T-cell (primary cell): ENCODE measurements at regions not wholly inside any gene's neighbourhood (a gene's known extent, or its start where the extent isn't known, plus 50 kb on each side); places are given as distances from the start of the nearest gene placed in this dataset.

Experiments used
- ATAC-seq, 4 experiments: fragments of 200-7000 bp in 3 of 4; fragments of 150-1000 bp in 1 of 4; cut with Tn5 transposase; replicated peaks in 1 of 4; 1 replicate in 3 of 4; 2 replicates in 1 of 4; pipeline ENCODE4 v1.10.0; 2021; ENCODE audit warnings: moderate library complexity in 3 of 4, mild to moderate bottlenecking in 2 of 4, moderate number of reproducible peaks in 1 of 4
- CTCF ChIA-PET, 2 donors: fragments of 300-600 bp; sonication (Branson Sonifier 250); formaldehyde crosslinking; loops; one replicate each; lab custom pipeline; 2022; ENCODE audit warnings: antibody characterized with exemption in 2 of 2; lab: Charles Lee
- POLR2A ChIA-PET, 2 donors: fragments of 300-600 bp; sonication (Branson Sonifier 250); formaldehyde crosslinking; loops; one replicate each; lab custom pipeline; 2022; ENCODE audit warnings: antibody characterized with exemption in 2 of 2; lab: Charles Lee
- DNase-seq, 35 experiments: peaks; one replicate each; pipeline versions ENCODE4 v3.0.0 to v3.0.0-alpha.2; 2013 to 2023
- H3K27ac ChIP-seq: one replicate; pipeline ENCODE4 v1.5.1; 2013; ENCODE audit warnings: low read length
- H3K27me3 ChIP-seq, 2 experiments: replicated peaks in 1 of 2; 1 replicate in 1 of 2; 2 replicates in 1 of 2; pipeline versions ENCODE4 v1.6.1 to v1.7.0; 2013; ENCODE audit warnings: low read length in 1 of 2, mixed read lengths in 1 of 2; ENCODE audit not compliant: control insufficient read depth in 2 of 2, insufficient read depth in 2 of 2; ENCODE audit errors: extremely low read depth in 1 of 2
- H3K36me3 ChIP-seq, 2 donors: 1 replicate in 1 of 2; 2 replicates in 1 of 2; pipeline versions ENCODE4 v1.6.1 to v1.7.0; 2013; ENCODE audit warnings: low read length in 1 of 2; ENCODE audit not compliant: control insufficient read depth in 2 of 2, insufficient read depth in 1 of 2; ENCODE audit errors: extremely low read depth in 1 of 2
- H3K4me1 ChIP-seq, 2 experiments: 1 replicate in 1 of 2; 2 replicates in 1 of 2; pipeline versions ENCODE4 v1.6.1 to v1.7.0; 2013; ENCODE audit warnings: low read length in 2 of 2, mixed read lengths in 1 of 2; ENCODE audit not compliant: insufficient read depth in 2 of 2, control insufficient read depth in 1 of 2; ENCODE audit errors: extremely low read depth in 1 of 2
- H3K4me3 ChIP-seq, 2 donors: 1 replicate in 1 of 2; 2 replicates in 1 of 2; pipeline versions ENCODE4 v1.5.1 to v1.7.0; 2013; ENCODE audit warnings: mild to moderate bottlenecking in 2 of 2, low read length in 1 of 2, moderate library complexity in 1 of 2; ENCODE audit not compliant: control insufficient read depth in 1 of 2; ENCODE audit errors: extremely low read depth in 1 of 2
- H3K9me3 ChIP-seq: 2 replicates; pipeline ENCODE4 v1.7.0; 2013
- H3K27ac Mint-ChIP-seq, 2 donors: one replicate each; pipeline ENCODE4 v1.8.0; 2020 to 2021; ENCODE audit warnings: mild to moderate bottlenecking in 2 of 2, mixed read lengths in 2 of 2
- H3K27me3 Mint-ChIP-seq, 2 donors: one replicate each; pipeline ENCODE4 v1.8.0; 2021 to 2022; ENCODE audit warnings: mixed read lengths in 2 of 2
- H3K36me3 Mint-ChIP-seq: one replicate; pipeline ENCODE4 v1.8.0; 2021; ENCODE audit warnings: mixed read lengths
- H3K4me1 Mint-ChIP-seq, 3 donors: one replicate each; pipeline ENCODE4 v1.8.0; 2020 to 2022; ENCODE audit warnings: mixed read lengths in 3 of 3, mild to moderate bottlenecking in 1 of 3
- H3K4me3 Mint-ChIP-seq, 3 donors: one replicate each; pipeline ENCODE4 v1.8.0; 2020 to 2022; ENCODE audit warnings: mild to moderate bottlenecking in 3 of 3, mixed read lengths in 3 of 3, moderate library complexity in 3 of 3
- H3K9me3 Mint-ChIP-seq, 3 donors: one replicate each; pipeline ENCODE4 v1.8.0; 2020 to 2022; ENCODE audit warnings: mixed read lengths in 3 of 3
- WGBS: methylation state at CpG from one replicate; pipeline ENCODE4 v1.1.5; 2013; ENCODE audit warnings: missing lambda C conversion rate; ENCODE audit not compliant: insufficient coverage; 5-methylcytosine and 5-hydroxymethylcytosine counted together

DNA sequence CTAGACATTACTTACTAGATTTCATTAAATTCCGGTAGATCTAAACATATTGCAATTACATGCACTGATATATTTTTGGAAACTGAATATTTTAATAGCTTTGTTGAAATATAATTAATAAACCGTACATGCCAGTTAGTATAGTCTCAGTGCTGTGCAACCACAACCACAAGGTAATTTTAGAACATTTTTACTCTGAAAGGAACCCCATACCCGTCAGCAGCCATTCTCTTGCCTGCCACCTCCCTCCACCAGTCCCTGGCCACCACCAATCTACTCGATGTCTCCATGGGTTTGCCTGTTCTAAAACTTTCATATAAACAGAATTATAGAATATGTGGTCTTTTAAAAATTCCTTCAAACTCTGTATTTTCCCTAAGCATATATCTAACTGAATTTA, 293.9 kb downstream of the THBS2 start:
- no peak overlapping the region for H3K27ac Mint-ChIP-seq
- POLR2A ChIA-PET: no interaction called here
- H3K4me1 ChIP-seq: no peaks in the 10 kb centered on the region
- no CpG with 5 or more reads among the region's 4 CpGs for WGBS
- H3K27me3 ChIP-seq: peaks cover 0 to 24% of the 10 kb centered on the region in 2 experiments
- DNase-seq: no peak
- H3K4me3 Mint-ChIP-seq: no peak overlapping the region
- no peak overlapping the region for H3K4me3 ChIP-seq
- no peaks in the 10 kb centered on the region for H3K36me3 Mint-ChIP-seq
- no peak for ATAC-seq
- no peaks in the 10 kb centered on the region for H3K9me3 Mint-ChIP-seq
- no peaks in the 10 kb centered on the region for H3K4me1 Mint-ChIP-seq
- H3K36me3 ChIP-seq: no peaks in the 10 kb centered on the region
- H3K27ac ChIP-seq: no peak overlapping the region
- no peaks in the 10 kb centered on the region for H3K9me3 ChIP-seq
- CTCF ChIA-PET: no interaction called here
- peaks cover 26 to 30% of the 10 kb centered on the region in 2 donors for H3K27me3 Mint-ChIP-seq

DNA sequence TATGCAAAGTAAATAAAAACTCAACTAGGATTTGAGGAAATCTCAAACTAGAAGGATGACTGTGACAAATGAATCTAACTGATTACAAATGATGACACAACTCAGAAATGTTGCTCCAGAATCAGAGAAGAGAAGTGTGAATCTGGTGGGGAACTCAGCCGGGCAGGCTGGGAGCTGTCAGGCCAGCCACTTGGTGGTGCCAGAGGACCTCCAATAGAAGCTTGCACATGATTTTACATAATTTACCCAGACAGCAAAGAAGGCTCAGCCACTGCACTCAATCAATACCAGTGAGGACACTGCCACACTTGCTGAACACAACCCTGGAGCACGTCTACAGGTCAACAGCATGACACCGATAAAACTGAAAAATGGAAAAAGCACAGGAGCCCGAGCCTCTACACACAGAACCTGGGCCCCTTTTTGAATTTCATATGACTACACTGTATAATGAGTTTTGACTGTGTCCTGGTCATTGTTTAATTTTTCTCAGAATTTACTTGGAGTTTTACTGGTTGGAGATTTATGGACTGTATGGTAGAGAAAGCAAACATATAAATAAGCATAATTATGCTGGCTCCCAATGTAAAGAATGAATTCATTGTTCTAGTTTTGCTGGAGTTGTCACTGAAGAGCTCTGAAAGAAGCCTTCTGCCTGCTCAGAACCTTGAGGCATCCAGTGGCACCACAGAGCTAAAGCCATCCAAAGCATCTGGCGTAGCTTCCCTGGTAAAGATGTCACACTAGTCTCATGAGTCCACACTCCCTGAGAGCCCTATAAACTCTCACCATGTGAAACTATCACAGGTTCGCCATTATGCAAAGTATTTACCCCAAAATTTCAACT, 296.5 kb downstream of the THBS2 start:
- no peaks in the 10 kb centered on the region for H3K4me1 Mint-ChIP-seq
- CTCF ChIA-PET: interaction anchor here in 1 of 2 donors (0.5 to 0.8 kb wide), 2 partner anchors 256 to 697 kb away, joined by 3 to 5 read pairs; no protein-coding TSS in a partner anchor
- H3K9me3 Mint-ChIP-seq: no peaks in the 10 kb centered on the region

DNA sequence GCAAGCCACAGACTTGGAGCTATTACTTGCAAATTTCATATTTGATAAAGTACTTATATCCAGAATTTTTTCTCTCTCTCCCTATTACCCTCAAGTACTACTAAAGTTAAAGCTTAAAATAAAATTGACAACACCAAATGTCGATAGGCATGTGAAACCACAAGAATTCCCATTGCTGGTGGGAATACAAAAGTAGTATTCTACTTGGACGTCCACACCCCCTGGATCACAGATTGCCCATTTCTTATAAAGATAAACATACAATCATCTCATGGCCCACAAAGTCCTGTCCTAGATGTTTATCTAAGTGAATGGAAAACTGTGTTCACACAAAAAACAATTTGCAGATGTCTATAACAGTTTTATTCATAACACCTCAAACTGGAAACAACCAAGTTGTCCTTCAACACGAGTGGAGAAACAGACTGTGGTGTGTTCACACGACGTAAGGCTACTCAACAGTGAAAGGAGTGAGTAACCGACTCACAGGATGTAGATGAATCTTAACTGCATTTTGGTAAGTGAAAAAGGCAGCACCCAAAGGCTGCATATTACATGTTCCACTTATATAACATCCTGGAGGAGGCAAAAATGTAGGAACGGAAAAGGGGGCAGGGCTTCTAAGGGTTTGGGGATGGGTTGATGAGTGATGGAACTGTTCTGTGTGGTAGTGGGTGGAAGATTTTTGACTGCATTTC, 297.4 kb downstream of the THBS2 start:
- CTCF ChIA-PET: interaction anchor here (0.7 to 0.8 kb wide), 2 partner anchors 698 to 1542 kb away, joined by 3 read pairs; no protein-coding TSS in a partner anchor
- Histone ChIP-seq H3K36me3 (no peaks in the 10 kb centered on the region), H3K9me3 (no peaks in the 10 kb centered on the region), H3K4me3 (no peak overlapping the region), H3K27me3 (peaks cover 0 to 7% of the 10 kb centered on the region in 2 experiments), H3K27ac (no peak overlapping the region), H3K4me1 (no peaks in the 10 kb centered on the region)
- Mint-ChIP-seq H3K4me3 (no peak overlapping the region), H3K9me3 (no peaks in the 10 kb centered on the region), H3K27ac (no peak overlapping the region), H3K4me1 (no peaks in the 10 kb centered on the region), H3K36me3 (no peaks in the 10 kb centered on the region), H3K27me3 (peaks cover 27% of the 10 kb centered on the region in 2 donors)
- WGBS: no CpG with 5 or more reads among the region's 7 CpGs
- no peak for ATAC-seq
- no peak for DNase-seq
- POLR2A ChIA-PET: no interaction called here

More for the DNA sequence above, 296.5 kb downstream of the THBS2 start:
- peak in 29 of 35 experiments; percentile 11 to 59 (median 36) for DNase-seq
- whole genome bisulfite sequencing: 59% methylated on average over 4 of the region's 6 CpGs
- no peak overlapping the region for H3K27ac Mint-ChIP-seq
- peak in 2 of 4 experiments; percentile 46 to 51 for ATAC-seq
- Histone ChIP-seq H3K4me3 (no peak overlapping the region), H3K36me3 (no peaks in the 10 kb centered on the region), H3K9me3 (no peaks in the 10 kb centered on the region), H3K27me3 (peaks cover 0 to 10% of the 10 kb centered on the region in 2 experiments), H3K27ac (no peak overlapping the region), H3K4me1 (no peaks in the 10 kb centered on the region)
- no peak overlapping the region for H3K4me3 Mint-ChIP-seq
- H3K27me3 Mint-ChIP-seq: peaks cover 22 to 25% of the 10 kb centered on the region in 2 donors
- POLR2A ChIA-PET: no interaction called here
- H3K36me3 Mint-ChIP-seq: no peaks in the 10 kb centered on the region

DNA sequence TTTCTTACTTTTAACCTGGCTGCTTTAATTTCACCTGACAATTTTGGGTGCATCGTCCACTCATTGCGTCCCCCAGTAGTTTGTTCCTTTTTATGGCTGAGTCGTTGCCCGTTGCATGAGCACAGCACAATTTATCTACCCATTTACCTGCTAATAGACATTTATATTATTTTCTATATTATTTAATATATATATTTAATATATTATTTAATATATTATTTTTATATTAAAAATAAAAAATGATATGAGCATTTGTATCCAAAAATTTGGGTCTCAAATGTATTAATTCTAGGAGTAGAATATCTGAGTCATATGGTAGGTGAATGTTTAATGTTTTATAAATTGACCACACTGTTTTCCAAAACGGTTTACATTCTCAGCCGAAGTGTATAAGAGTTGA, 300.2 kb downstream of the THBS2 start:
- CTCF ChIA-PET: no interaction called here
- H3K4me1 Mint-ChIP-seq: no peaks in the 10 kb centered on the region
- no peaks in the 10 kb centered on the region for H3K9me3 ChIP-seq

DNA sequence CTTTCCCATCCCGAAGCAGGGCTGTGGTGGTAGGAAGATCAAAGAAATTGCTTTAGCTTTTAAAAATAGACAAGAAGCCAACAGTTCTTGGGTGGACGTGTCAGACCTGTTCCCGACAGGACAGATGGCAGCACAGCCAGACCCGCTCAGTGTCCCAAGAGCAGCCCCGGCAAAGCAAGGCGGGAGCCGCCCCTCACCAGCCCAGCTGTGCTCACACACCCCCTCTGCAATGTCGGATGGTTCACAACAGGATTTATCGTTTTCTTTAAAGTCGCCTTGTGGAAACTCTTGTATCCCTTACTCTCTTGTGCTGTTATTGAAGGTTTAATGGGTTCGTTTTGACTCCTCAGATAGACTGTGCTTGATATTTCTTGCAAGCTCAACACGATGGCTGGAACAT, 302.4 kb downstream of the THBS2 start:
- no peak overlapping the region for H3K4me3 Mint-ChIP-seq
- H3K27ac ChIP-seq: no peak overlapping the region
- H3K36me3 ChIP-seq: no peaks in the 10 kb centered on the region
- no peaks in the 10 kb centered on the region for H3K36me3 Mint-ChIP-seq
- H3K4me1 ChIP-seq: no peaks in the 10 kb centered on the region
- CTCF ChIA-PET: no interaction called here
- H3K4me3 ChIP-seq: no peak overlapping the region
- 84% methylated on average over 5 of the region's 12 CpGs for WGBS
- DNase-seq (no peak), ATAC-seq (no peak)
- H3K9me3 ChIP-seq: no peaks in the 10 kb centered on the region
- H3K4me1 Mint-ChIP-seq: peaks cover 0 to under 1% (median 0%) of the 10 kb centered on the region in 3 donors
- peaks cover 0 to 13% of the 10 kb centered on the region in 2 experiments for H3K27me3 ChIP-seq
- no peak overlapping the region for H3K27ac Mint-ChIP-seq
- no peaks in the 10 kb centered on the region for H3K9me3 Mint-ChIP-seq
- H3K27me3 Mint-ChIP-seq: peaks cover 20 to 34% of the 10 kb centered on the region in 2 donors
- POLR2A ChIA-PET: no interaction called here

More for the DNA sequence above, 300.2 kb downstream of the THBS2 start:
- H3K4me3 ChIP-seq: no peak overlapping the region
- ATAC-seq (no peak), DNase-seq (no peak)
- no CpG with 5 or more reads among the region's 6 CpGs for WGBS
- peak overlapping the region in 1 of 2 donors; percentile 37 for H3K27ac Mint-ChIP-seq
- no peak overlapping the region for H3K27ac ChIP-seq
- H3K27me3 Mint-ChIP-seq: peaks cover 23 to 36% of the 10 kb centered on the region in 2 donors
- no peaks in the 10 kb centered on the region for H3K36me3 Mint-ChIP-seq
- POLR2A ChIA-PET: no interaction called here
- no peaks in the 10 kb centered on the region for H3K9me3 Mint-ChIP-seq
- peaks cover 0 to 9% of the 10 kb centered on the region in 2 experiments for H3K27me3 ChIP-seq
- no peak overlapping the region for H3K4me3 Mint-ChIP-seq
- H3K4me1 ChIP-seq: no peaks in the 10 kb centered on the region
- H3K36me3 ChIP-seq: no peaks in the 10 kb centered on the region

DNA sequence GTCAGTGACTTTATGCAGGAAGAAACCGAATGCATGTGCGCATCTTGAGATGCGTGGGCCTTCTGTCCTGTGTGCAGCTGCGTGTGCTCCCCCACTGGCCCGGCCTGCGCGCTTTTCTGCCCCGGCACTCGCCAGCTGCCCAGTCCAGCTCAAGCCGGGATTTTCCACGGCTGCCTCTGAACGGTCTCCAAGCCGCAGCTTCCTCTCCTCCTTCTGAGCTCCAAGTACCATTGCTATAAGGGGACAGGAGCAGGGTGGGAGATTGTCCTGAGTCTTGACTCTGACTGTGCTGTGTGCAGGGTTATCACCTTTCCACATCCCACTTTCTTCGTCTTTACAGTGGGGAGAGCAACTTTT, 302.8 kb downstream of the THBS2 start:
- ChIA-PET CTCF (no interaction called here), POLR2A (no interaction called here)
- Histone ChIP-seq H3K27me3 (peaks cover 0 to 13% of the 10 kb centered on the region in 2 experiments), H3K27ac (no peak overlapping the region), H3K36me3 (no peaks in the 10 kb centered on the region), H3K4me3 (no peak overlapping the region), H3K9me3 (no peaks in the 10 kb centered on the region), H3K4me1 (no peaks in the 10 kb centered on the region)
- WGBS: 91% methylated on average over 9 of the region's 14 CpGs
- H3K36me3 Mint-ChIP-seq: no peaks in the 10 kb centered on the region
- peaks cover 0 to 3% (median 0%) of the 10 kb centered on the region in 3 donors for H3K4me1 Mint-ChIP-seq
- no peak for DNase-seq
- no peaks in the 10 kb centered on the region for H3K9me3 Mint-ChIP-seq
- H3K27me3 Mint-ChIP-seq: peaks cover 18 to 32% of the 10 kb centered on the region in 2 donors
- H3K27ac Mint-ChIP-seq: no peak overlapping the region
- no peak overlapping the region for H3K4me3 Mint-ChIP-seq
- ATAC-seq: no peak
